Cardiac septum (tissue), 1 donor: ENCODE measurements at regions not wholly inside any gene's neighbourhood (a gene's known extent, or its start where the extent isn't known, plus 50 kb on each side); places are given as distances from the start of the nearest gene placed in this dataset.

Source experiments
- DNase-seq: peaks from one replicate; pipeline ENCODE4 v3.0.0-alpha.2; 2020; ENCODE audit warnings: low spot score
- intact Hi-C: fragments of 100-400 bp; cut with DNase I; formaldehyde crosslinking; loops from one replicate; pipeline ENCODE4 v1.14.0; 2022
- donor health status: DM: no; HTN: no; CAD: no.

DNA sequence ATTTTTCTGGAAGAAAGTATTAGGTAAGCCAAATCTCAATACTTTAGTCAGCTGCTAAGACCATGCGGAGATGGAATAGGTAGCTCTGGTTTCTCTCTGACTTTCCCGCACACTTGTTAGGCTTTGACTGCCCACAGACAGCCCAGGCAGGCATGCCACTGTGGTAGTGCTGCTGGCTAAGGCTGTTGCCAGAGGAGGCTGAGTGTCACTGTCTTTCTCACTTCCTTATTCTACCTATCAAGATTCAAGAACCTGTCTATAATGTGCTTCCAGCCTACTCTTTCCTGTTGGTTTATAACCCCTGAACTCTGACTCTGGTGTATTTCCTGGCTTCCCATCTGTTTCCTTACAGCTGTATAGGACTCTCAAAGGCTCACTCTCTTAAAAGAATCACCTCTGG lies 81.8 kb upstream of the TRPC5 start:
- no peak for DNase-seq
- intact Hi-C loops = no loop called here

DNA sequence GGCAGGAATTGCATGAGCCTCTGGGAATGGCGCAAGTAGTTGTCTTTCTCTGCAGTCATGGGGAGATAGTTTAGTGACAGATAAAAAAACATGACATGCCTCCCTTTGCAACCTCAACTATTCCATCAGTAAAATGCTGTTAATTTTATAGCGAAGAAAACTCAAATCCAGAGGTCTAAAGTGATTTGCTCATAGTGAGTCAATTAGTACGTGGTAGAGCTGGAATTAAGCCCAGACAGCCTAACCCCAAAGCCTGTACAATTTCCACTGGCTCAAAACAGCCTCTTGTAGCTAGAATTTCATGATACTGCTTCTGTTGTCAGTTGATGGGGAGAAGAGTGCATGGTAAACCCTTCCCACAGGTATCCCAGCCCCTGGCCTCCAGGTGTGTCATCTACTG lies 81.3 kb upstream of the TRPC5 start:
- DNase-seq = no peak
- intact Hi-C loops = no loop called here

DNA sequence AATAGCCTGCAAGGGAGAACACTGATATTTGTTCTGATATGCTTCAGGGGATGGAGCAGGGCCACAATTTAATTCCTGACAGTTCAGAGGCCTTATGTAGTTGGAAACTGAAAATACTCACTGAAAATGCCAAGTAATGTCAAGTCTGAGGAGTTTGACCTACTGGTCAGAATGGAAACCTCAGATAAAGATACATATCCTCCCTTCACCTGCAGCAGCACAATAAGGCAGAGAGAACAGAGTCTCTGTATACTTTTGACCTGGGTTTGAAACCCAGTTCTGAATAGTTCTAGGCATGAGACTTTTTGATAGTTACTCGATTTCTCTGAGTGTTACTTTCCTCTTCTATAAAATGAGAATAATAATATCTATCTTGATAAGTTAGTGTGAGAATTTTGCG lies 65.8 kb upstream of the TRPC5 start:
- DNase-seq = no peak
- intact Hi-C loops = loop anchor here (10.0 kb wide), 1 partner anchor 274 kb away; the partner anchor contains the start of gene TRPC5OS

DNA sequence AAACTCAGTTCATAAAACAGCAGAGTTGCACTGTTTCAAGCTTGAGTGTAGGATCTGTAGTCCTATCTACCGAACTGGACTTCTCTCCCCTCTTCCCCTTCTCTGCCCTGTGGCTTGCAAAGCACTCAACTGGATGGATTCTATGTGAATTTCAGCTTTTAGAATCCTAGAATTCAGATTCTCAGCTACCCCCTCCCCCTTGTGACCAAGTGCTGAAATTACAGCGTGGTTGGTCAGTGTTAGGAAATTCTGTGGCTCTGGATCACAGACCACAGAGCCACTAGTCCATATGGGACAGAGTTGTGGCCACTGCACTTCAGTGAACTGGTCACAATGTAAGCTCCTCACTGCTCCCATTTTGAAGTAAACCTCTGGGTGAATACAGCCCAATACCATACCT lies 64.6 kb upstream of the TRPC5 start:
- DNase-seq = no peak
- intact Hi-C loops = loop anchor here (10.0 kb wide), 1 partner anchor 272 kb away; the partner anchor contains the start of gene TRPC5OS

DNA sequence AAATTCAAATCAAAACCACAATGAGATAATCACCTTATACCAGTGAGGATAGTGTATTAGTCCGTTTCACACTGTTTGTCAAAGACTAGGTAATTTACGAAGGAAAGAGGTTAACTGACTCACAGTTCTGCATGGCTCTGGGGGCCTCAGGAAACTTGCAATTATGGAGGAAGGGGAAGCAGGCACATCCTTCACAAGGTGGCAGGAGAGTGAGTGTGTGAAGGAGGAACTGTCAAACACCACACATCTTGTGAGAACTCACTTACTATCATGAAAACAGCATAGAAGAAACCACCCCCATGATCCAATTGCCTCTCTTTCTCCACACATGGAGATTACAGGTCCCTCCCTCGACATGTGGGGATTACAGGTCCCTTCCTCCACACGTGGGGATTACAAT lies 54.7 kb upstream of the TRPC5 start:
- no peak for DNase-seq
- intact Hi-C loops = no loop called here
